A673 (cell line): ENCODE measurements at regions not wholly inside any gene's neighbourhood (a gene's known extent, or its start where the extent isn't known, plus 50 kb on each side); places are given as distances from the start of the nearest gene placed in this dataset.

Experiments used
- EZH2 ChIP-seq: fragments of 200-600 bp; sonication (generic); IDR thresholded peaks from 2 replicates; pipeline ENCODE4 v1.6.1; 2017; ENCODE audit warnings: borderline replicate concordance, low read depth, mild to moderate bottlenecking, mixed read lengths, antibody characterized with exemption, low read length; ENCODE audit not compliant: poor library complexity, severe bottlenecking
- TF ChIP-seq, protein P1 (sequence below): fragments of 300-800, 200-600 bp; sonication (generic); conservative IDR thresholded peaks from 2 replicates; pipeline ENCODE4 v1.5.1; 2017; ENCODE audit warnings: low read depth, mild to moderate bottlenecking, antibody characterized with exemption, low read length, moderate library complexity, mixed read lengths

DNA sequence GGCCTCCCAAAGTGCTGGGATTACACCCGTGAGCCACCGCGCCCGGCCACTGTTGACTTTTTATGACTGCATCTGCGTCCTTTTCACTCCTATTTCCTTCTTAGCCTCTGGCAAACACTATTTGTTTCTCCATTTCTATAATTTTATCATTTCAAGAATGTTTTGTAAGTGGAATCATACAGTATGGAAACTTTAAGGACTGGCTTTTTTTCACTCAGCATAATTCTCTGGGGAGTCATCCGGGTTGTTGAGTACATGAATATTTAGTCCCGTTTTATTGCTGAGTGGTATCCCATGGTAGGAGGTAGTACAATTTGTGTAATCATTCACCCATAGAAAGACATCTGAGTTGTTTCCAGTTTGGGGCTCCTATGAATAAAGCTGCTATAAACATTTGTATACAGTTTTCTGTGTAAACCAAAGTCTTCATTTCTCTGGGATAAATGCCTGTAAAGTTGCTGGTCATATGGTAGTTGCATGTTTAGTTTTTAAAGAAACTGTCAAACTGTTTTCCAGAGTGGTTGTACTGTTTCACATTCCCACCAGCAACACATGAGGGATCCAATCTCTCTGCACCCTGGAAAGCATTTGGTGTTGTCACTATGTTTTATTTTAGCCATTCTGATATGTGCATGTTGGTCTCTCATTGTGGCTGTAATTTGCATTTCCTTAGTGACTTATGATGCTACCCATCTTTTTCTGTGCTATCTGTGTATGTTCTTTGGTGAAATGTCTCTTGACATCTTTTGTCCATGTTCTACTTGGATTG is 139.6 kb upstream of the EEPD1 start:
- TF ChIP-seq, protein P1, sequence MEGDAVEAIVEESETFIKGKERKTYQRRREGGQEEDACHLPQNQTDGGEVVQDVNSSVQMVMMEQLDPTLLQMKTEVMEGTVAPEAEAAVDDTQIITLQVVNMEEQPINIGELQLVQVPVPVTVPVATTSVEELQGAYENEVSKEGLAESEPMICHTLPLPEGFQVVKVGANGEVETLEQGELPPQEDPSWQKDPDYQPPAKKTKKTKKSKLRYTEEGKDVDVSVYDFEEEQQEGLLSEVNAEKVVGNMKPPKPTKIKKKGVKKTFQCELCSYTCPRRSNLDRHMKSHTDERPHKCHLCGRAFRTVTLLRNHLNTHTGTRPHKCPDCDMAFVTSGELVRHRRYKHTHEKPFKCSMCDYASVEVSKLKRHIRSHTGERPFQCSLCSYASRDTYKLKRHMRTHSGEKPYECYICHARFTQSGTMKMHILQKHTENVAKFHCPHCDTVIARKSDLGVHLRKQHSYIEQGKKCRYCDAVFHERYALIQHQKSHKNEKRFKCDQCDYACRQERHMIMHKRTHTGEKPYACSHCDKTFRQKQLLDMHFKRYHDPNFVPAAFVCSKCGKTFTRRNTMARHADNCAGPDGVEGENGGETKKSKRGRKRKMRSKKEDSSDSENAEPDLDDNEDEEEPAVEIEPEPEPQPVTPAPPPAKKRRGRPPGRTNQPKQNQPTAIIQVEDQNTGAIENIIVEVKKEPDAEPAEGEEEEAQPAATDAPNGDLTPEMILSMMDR, result no peak
- TF ChIP-seq EZH2, result no peak
